ENCODE measurements at regions not wholly inside any gene's neighbourhood (a gene's known extent, or its start where the extent isn't known, plus 50 kb on each side); places are given as distances from the start of the nearest gene placed in this dataset.
"Not testable (repeated sequence)": the region's sequence is repeated elsewhere in the genome, so short reads cannot be mapped to it uniquely, and the experiment has no call there.

DNA sequence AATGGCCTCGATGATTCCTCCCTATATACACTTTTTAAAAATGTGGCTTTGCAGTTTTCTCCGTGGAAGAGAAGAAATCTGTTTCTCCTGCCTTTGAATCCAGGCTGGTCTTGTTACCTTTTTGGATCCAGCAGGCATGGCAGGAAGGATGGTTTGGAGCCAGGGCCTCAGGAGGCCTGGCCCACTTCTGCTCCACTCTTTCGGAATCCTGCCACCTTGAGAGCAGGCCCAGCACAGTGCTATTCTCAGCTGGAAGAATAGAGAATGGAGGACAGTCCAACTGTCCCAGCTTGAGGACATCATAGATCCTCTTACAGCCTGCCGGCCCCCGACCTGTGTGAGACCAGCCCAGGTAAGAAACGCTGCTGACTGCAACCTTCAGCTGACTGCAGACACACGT is 421.5 kb downstream of the FUT8 start:
- no peak for DNase-seq (ENCODE audit: low read depth in 1 of 2, low spot score in 1 of 2)

DNA sequence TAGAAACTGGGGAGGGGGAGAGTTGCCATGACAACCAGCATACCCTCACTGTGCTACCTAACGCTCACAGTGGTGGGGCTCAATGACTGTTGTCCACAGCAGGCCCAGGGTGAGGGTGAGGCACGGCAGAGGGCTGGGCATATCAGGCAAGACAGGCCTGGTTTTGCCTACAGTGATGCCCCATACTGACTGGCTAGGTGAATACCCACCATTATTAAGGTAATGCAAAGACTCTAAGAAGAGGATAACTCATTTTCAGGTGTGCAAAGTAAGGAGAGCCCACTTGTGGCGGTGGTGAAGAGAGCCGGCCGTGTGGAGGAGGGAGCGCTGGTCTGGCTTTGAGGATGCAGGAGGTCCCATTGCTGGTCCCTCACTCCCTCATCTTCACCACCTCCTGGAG is 422.3 kb downstream of the FUT8 start:
- DNase-seq (ENCODE audit: low read depth in 1 of 2, low spot score in 1 of 2): no peak

DNA sequence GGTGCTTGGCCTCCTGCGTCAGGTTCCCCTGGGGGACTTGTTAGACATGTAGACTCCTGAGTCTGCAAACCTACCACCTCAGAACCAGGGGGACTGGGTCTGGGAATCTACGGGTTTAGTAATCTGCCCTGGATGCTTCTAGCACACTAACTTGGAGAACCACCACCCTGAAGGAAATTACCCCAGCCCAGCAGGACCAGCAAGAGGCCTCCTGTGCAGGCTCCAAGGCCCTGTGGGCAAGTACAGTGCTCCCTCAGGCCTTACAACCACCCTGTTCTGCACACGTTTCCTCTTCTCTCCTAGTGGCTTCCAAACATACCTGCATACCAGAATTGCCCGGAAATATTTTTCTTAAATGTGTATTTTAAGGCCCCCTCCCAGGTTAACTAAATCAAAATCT is 423.0 kb downstream of the FUT8 start:
- no peak for DNase-seq (ENCODE audit: low read depth in 1 of 2, low spot score in 1 of 2)

DNA sequence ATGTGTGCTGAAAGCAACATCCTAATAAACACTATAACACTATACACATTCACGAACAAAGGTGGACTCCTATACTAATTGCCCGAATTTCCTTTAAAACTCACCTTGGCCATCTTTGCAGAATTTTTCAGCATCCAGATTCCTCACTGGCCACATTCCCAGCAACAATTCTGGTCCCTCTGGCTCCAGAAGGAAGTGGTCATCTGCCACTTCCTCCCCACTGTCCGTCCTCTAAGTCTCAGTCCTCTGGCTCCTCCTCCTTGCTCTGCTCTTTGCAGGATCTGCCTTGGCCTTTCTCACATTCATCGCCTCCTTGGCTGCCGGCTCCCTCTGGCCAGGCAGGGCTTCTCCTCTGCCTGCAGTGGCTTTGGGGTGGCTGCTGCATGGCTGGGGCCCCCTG is 426.0 kb downstream of the FUT8 start:
- no peak for DNase-seq (ENCODE audit: low read depth in 1 of 2, low spot score in 1 of 2)

DNA sequence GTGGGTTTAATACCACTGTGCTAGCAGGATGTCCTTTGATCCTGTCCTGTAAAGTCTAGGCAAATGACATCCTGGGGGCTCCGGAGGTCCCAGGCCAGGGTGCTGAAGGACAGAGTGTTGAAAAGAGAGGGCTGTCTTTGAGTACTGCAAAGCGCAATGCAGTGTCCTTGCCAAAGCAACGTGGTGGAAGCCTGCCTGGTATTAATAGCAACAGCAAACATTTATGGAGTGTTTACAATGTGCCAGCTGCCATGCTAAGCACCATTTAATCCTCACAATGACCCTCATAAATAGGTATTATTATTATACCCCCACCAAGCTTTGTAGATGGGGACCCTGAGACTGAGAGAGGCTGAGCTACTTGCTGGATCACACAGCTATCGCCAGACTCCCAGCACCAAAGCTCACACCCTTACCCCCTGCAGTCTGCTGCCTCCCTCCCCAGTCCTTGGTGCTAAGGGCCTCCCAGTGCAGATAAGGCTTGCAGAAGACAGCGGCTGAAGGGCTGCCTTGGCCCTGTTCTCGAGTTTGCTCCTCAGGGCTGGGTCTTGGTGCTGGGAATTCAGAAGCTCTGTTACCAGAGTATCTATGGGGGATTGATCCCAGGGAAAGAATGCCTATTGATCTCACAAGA is 427.7 kb downstream of the FUT8 start:
- DNase-seq (ENCODE audit: low read depth in 1 of 2, low spot score in 1 of 2): no peak

DNA sequence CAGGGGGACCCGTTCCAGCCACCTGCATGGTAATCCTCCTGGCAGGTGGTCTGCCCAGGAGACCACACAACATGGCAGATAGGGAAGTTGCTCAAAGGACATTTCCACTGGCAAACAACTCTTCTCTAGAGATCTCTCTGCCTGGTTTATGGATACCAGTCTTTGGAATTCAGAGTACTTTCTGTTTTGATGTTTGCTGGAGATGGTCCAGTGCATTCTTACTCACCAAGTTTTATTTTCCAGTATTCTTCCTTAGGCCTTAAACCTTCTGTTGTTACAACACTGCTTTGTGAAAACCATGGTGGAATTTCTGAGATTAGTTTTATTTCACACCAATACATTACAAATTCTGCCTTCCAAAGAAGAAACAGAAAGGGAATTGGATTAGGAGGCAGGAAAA is 428.3 kb downstream of the FUT8 start:
- no peak for DNase-seq (ENCODE audit: low read depth in 1 of 2, low spot score in 1 of 2)

DNA sequence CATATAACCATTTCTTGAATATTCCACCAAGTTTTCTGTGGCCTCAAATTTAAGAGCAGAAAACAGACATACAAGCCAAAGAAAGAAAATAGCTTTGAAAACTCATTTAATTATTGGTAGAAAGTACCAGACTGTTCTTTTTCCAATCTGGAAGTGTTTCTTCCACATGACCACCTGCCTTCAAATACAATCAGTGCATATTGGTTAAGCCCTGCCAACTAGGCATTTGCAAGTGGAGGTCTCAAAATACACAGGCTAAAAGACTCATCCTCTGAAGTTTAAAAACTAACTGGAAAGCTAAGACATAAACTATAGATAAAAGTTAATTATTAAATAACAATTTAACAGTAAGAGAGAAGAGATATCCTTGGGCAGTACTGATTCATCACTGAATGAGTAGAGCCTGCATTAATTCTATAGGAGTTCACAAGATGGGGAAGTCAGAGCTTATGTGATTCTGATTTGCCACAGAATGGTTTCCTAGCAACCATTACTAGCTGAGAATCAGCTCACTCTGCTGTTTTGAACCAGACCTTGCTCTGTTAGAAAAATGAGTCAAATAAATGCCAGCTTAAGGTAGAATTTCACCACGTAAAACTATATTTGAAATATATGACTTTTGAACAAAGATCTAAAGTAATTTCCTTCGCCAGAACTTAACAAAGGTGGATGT is 433.8 kb downstream of the FUT8 start:
- DNase-seq (ENCODE audit: low read depth in 1 of 2, low spot score in 1 of 2): no peak

DNA sequence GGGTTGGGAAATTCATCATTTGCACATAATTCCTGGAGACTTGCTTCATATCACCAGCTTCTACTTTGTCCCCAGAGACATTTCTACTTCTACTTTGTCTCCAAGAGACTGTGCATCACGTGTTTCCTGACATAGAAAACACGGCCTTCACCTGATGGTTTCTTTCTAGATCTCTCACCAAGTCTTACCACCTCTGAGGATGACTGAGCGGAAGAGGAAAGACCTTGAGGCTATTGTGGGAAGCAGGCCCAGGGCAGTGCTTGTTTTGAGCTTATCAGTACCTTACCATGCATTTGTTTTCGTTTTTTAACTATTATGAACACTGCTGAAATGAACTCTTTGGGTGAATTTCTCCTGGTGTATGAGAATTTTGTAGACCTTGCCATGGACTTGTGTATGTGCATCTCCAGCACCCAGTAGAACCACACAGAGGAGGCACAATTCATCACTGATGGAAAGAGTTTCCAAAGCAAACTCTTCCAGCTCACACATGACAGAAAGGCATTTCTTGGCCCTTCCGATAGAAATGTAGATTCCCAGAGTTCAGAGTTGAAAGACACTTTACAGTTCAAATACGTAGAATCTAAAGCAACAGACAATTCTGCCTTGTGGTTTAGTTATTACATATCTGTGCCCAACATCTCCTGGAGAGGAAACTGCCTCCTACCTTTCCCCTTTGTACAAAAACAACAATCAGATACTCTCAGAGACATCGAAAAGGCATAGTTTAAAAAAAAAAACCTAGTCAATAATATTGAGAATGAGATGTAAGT is 434.7 kb downstream of the FUT8 start:
- DNase-seq (ENCODE audit: low read depth in 1 of 2, low spot score in 1 of 2): peak in 1 of 2 donors; percentile 38

DNA sequence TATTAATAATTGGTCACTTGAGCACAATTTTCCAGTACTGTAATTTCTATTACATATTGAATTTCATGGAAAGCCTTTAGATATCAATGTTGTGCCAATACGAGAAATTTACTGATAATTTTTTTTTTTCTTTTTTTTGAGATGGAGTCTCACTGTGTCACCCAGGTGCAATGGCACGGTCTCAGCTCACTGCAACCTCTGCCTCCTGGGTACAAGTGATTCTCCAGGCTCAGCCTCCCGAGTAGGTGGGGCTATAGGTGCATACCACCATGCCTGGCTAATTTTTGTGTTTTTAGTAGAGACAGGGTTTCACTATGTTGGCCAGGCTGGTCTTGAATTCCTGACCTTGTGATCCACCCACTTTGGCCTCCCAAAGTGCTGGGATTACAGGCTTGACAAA is 435.4 kb downstream of the FUT8 start:
- not testable (repeated sequence) for DNase-seq (ENCODE audit: low read depth in 1 of 2, low spot score in 1 of 2)

DNA sequence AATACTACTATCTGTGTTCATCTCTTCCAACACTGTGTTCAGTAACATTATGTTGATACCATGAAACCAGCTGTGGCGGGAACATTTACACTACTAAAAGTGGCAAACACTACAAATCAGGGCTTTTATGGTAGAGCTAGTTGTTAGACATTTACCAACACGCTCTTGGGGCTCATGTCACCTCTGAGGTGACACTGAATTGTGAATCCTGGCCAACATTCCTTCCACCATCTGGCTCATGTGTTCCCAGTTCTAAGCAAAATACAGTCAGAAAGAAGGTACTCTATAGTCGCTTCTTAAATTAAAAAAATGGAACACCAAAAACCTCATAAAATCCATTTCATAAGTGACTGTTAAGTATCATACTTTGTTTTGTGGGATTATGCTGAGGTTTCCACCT is 436.6 kb downstream of the FUT8 start:
- DNase-seq (ENCODE audit: low read depth in 1 of 2, low spot score in 1 of 2): no peak

DNA sequence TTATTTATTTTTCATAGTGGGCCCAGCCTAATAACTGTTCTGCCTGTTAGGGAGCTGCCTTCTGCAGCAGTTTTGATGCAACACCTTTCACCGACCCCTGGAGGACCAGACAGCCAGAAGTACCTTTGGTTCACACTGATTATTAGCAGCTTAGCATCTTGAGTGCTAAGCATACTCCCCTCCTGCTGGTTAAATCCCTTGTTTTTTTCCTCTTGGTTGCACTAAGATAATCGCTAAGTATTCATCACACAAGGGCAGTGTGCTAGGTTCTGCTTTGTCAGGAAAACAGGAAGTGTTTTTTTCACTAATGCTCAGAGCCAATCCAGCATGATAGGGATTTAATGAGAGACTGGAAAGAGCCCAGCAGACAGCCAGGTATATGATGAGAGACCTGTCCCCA is 437.0 kb downstream of the FUT8 start:
- no peak for DNase-seq (ENCODE audit: low read depth in 1 of 2, low spot score in 1 of 2)

DNA sequence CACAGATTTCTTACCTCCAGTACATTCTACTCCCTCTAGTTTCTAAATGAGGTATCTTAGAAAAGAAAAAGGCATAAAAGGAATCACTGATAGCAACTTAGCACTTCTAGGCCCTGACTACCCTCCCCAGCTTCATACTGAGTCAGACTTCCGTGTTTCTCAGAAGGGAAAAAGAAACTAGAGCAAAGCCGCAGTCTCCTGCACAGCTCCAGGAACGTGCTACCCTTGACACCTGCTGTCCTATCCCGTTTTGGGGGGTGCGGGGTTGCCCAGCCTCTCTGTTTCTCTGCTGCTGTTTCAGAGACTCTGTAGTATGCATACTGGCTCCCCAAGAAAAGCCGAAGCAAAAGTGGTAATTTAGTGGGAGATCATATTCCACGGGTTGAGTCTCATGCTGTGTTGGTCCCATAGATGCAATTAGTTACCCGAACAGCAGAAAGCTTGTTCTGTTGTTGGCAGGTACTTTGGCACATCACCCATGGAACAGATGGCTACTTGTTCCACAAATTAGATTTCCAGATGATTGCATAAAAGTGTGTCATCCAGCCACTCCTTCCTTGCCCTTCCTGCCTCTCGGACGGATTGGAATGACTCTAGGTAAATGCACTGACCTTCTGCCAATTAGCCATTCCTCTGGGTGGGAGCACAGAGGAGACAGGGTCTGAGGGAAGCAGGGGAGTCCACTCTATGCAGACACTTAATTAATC is 438.1 kb downstream of the FUT8 start:
- peak; percentile 22 to 47 for DNase-seq (ENCODE audit: low read depth in 1 of 2, low spot score in 1 of 2)

DNA sequence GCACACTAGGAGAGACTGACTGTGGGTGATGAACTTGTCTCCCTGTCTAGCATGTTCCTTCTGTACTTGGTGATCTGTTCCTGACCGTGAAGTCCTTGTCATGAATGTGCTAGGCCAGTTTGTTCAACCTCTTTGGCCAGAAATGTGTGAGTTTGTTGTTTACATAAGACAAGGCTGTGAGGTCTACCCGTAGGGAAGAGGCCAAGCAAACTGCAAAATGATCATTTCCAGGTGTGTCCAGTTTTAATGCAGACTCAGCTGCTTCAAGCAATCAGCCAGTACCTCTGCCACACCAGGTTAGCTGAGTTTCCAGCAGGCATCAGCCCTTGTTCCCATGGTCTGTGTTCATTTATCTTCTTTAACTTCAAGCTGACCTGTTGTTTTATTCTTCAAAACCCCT is 440.2 kb downstream of the FUT8 start:
- no peak for DNase-seq (ENCODE audit: low read depth in 1 of 2, low spot score in 1 of 2)

DNA sequence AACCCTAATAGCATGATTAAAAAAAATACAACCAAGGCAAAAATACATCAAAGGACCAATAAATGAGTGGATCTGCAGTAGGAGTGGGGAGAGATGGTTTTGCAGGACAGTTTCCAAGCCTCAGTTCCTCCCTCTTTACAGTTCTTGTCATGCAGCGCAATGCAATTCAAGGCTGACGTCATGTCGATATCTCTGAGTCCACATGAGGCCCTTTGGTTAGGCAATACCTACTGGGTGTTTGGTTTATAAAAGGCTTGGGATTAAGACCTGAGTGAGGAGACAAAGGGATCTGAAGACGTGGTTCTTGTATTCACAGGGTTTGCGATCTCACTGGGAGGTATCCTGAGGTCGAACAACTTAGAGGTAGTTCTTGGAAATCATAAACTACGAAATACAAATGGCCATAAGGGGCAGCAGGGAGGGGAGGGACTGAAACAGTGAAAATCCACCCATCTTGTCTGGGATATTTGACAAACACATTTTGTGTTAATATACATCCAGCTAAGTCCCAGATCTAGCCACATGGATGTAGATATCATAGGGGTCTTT is 441.0 kb downstream of the FUT8 start:
- no peak for DNase-seq (ENCODE audit: low read depth in 1 of 2, low spot score in 1 of 2)

DNA sequence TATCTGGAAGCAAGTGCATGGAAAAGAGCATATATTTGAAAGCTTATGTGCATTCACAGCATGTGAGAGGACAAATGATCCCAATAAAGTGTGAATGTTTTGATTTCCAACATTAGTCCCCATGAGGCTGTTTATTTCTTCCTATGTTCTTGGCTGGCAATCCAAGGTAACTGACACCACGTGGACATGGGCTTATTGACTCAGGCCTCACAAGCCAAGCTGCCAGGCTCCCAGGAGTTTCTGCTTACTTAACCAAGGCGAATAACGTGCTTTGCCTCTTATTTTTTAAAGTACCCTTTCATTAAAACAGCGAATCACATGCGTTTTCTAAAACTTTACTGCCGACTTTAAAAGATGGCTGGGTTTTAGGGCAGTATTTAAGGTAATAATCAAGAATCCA is 441.7 kb downstream of the FUT8 start:
- no peak for DNase-seq (ENCODE audit: low read depth in 1 of 2, low spot score in 1 of 2)

DNA sequence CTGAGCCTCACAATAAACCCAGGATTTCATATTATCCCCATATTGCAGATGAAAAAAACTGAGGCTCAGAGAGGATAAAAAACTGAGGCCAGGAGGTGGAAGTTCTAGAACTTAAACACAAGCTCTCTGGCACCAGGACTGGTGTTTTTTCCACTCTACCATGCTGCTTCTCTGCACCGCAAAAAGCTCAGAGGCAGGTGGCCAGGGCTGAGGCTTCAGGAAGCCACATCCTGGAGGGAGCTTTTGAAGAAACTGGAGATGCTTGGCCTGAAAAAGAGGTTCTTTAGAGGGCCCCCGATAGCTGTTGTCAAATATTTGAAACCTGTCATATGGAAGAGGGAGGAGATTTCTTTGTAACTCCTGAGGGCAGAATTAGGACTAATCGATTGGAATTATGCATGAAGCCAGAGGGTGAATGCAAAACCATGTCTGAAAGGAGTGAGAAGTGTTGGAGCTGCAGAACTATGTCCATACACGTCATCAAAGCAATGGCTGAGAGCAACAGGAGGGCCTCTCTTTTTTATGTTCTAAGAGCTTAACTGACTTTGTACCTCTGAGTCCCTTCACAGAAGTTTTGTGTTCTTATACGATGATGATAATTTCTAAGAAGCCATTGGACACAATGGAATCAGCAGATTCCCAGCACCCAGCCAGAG is 448.6 kb downstream of the FUT8 start:
- DNase-seq (ENCODE audit: low read depth in 1 of 2, low spot score in 1 of 2): no peak

DNA sequence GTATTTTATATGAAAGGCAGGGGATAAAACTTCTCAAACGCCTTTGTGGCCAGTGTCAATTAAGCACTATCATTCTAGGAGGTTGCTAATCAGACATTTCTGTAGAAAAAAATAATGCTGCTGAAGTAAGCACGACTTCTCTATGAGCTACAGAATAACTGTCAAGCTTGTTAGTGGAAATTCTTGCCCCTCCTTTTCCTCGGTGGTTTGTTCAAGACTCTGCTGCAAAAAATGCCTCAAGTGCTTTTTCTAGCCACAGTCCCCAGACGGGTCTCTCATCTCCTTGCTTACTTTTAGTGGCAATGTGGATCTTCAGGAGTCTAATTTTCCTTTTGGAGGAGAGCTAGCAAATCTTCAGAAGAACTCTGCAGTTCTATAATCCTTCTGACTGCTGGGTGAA is 452.0 kb downstream of the FUT8 start:
- DNase-seq (ENCODE audit: low read depth in 1 of 2, low spot score in 1 of 2): no peak

DNA sequence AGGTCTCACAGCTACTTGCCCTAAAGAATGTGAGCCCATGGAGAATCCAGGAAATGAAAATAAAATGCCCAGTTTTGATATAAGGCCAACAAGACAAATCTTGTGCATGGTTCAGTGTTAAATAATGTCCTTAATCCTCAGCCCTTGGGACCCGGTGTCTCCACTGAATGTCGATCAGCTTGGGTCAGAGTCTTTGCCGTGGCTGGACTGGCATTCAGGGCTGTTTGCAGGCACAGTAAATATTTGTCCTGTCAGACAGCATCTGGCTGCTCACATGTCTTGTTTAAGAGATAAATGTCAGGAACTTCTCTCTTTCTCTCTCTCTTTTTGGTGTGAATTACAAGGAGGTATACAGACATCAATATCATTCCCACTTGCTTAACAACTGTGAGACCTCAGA is 452.5 kb downstream of the FUT8 start:
- DNase-seq (ENCODE audit: low read depth in 1 of 2, low spot score in 1 of 2): no peak

DNA sequence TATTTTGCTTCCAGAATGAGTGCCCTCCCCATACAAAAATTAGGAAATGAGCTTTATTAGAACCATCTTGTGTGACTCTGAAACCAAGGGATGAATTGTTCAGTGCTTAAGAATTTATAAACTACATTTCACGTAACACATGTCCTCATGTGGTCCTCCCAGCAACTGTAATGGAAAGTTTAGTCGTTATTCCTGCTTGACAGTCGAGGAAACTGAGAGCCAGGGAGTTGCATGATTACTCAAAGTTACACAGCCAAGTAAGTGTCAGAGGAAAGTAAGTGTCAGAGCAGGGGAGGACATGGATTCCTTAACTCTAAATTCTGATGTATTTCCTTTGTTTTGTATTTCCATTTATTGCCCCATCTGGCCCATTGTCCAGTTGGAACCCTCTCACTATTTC is 453.9 kb downstream of the FUT8 start:
- no peak for DNase-seq (ENCODE audit: low read depth in 1 of 2, low spot score in 1 of 2)

DNA sequence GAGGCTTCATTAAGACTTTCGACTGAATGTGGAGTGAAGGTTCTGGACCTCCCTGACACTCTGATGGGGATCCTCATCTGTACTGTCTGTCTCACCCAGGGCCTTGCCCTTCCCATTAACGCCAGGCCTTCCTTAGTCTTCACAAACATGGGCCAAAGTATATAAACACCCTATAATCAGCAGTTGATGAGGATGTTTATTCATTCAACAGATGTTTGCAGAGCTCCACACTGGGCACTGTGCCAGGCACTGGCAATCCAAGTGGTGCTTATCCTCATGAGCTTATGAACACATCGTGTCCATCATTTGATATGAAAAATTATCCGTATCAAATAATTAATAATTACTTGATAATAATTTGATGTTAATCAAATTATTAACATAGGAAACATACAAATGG is 454.4 kb downstream of the FUT8 start:
- no peak for DNase-seq (ENCODE audit: low read depth in 1 of 2, low spot score in 1 of 2)

DNA sequence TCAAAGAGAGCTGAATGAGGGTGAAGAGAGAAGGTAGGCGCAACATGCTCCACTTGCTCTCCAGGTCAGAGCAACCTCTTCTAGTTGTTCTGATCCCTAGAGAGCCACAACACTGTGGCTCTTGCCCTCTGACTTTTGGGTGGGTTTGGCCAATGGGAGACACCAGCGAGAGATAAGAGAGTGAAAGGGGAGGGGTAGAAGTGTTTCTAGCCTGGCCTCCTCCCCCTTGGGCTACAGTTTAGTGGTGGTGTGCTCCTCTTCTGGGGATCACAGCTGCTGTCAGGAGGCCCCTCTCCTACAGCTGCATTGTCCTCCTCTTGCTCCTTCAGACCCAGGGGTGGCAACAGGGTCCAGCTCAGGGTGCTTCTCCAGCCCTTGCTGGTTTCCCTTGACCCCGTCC is 454.8 kb downstream of the FUT8 start:
- no peak for DNase-seq (ENCODE audit: low read depth in 1 of 2, low spot score in 1 of 2)
